ENCODE measurements at regions not wholly inside any gene's neighbourhood (a gene's known extent, or its start where the extent isn't known, plus 50 kb on each side); places are given as distances from the start of the nearest gene placed in this dataset.
"Not testable (repeated sequence)": the region's sequence is repeated elsewhere in the genome, so short reads cannot be mapped to it uniquely, and the experiment has no call there.

DNA sequence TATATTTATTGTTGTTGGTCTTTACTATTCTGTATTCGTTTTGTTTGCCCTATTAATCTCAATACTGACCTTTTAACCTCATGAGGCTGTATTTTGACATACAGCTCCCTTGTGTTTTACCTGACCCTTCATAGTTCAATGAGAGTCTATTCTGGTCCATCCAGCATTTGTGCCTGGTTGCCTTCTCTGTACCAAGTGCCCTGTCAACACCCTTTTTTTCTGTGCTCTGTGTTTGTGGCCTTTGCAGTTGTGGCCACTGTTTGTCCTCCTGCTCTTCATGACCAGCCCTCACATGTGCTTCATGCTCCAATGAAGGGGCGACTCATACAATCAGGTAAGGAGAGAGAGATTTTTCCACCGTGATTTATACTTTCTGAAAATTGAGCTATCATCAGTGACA lies 368.2 kb downstream of the IL20RB start:
- no peaks in the 10 kb centered on the region for H3K36me3 Mint-ChIP-seq (ENCODE audit: low read depth)
- peaks cover 45% of the 10 kb centered on the region for H3K9me3 Mint-ChIP-seq
- H3K27ac Mint-ChIP-seq = no peak overlapping the region
- H3K4me1 Mint-ChIP-seq (ENCODE audit: low read depth) = no peaks in the 10 kb centered on the region
- intact Hi-C loops (cut with micrococcal nuclease) = no loop called here
- H3K4me3 Mint-ChIP-seq = no peak overlapping the region
- no peaks in the 10 kb centered on the region for H3K27me3 Mint-ChIP-seq

DNA sequence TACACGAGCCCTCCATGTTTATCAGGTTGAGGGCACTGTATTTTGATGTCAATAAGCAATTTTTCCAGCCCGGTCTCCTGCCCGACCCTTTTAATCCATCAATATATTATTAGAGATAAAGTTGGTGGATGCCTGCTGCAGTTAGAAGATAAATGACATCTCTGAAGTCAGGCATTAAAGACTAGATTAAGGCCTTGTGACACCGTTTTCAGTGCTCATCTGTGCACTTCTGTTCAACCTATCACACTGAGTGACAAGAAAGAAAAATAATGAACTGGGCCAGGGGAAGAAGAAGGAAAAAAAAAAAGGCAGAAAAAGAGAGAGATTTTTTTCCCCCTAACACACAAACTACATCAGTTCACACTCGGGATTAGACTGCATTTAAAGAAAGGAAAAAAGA lies 371.8 kb downstream of the IL20RB start:
- no peak overlapping the region for H3K4me3 Mint-ChIP-seq
- intact Hi-C loops (cut with micrococcal nuclease) = no loop called here

DNA sequence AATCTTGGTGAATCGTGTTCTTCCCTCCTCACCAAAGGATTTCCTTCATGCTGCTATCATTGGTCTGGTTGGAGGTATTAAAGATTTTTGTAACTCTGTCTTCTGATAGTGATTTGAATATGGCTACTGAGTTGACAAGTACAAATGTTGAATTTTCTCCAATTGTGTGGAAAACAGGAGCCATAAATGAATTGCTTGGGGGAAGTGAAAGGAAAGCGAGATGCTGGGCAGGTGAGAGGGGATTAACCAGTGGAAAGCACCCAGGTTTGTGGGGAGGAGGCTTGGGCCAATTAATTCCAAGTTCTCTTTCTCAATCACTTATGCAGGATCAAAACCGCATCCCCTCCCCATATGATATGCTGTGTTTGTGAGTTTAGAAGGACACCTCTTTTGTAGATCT lies 372.5 kb downstream of the IL20RB start:
- no peaks in the 10 kb centered on the region for H3K4me1 Mint-ChIP-seq (ENCODE audit: low read depth)
- no peaks in the 10 kb centered on the region for H3K36me3 Mint-ChIP-seq (ENCODE audit: low read depth)
- no peaks in the 10 kb centered on the region for H3K27me3 Mint-ChIP-seq
- intact Hi-C loops (cut with micrococcal nuclease) = no loop called here
- H3K27ac Mint-ChIP-seq = no peak overlapping the region
- H3K9me3 Mint-ChIP-seq = peaks cover 43% of the 10 kb centered on the region
- no peak overlapping the region for H3K4me3 Mint-ChIP-seq

More for the DNA sequence above, 371.8 kb downstream of the IL20RB start:
- Mint-ChIP-seq H3K4me1 (ENCODE audit: low read depth) (no peaks in the 10 kb centered on the region), H3K27ac (no peak overlapping the region), H3K9me3 (peaks cover 50% of the 10 kb centered on the region), H3K36me3 (ENCODE audit: low read depth) (no peaks in the 10 kb centered on the region), H3K27me3 (no peaks in the 10 kb centered on the region)

DNA sequence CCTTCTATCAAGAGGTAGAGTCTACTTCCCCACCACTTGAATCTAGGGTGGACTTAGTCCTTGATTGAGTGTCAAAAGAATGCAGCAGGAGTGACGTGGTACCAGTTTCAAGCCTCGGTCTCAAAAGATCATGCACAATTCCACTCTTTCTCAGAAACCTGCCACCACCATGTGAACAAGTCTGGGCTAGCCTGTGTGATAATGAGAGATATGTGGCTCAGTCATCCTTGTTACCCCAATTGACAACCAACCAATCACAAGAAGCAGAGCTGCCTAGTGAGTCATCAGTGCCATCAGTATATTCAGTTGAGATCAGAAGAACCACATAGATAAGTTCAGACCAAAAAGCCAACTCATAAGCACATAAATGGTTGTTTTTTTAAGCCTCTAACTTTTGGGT lies 374.5 kb downstream of the IL20RB start:
- Mint-ChIP-seq H3K4me3 (no peak overlapping the region), H3K27ac (no peak overlapping the region), H3K36me3 (ENCODE audit: low read depth) (no peaks in the 10 kb centered on the region), H3K9me3 (peaks cover 34% of the 10 kb centered on the region), H3K4me1 (ENCODE audit: low read depth) (no peaks in the 10 kb centered on the region), H3K27me3 (no peaks in the 10 kb centered on the region)
- intact Hi-C loops (cut with micrococcal nuclease) = no loop called here

DNA sequence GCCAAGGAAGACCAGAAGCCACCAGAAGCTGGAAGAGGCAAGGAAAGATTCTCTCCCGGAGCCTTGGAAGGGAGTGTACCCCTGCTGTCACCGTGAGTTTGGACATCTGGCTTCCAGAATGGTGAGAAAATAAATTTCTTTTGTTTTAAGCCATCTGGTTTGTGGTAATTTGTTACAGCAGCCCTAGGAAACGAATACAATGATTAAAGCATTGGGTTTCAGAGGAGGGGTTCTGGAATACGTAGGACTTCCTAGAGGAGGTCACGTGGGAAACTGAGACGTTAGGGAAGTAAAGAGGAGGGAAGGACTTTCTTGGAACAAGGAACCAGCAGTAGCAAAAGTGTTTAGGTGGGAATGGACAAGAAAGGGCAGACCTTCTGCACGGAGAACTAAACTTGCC lies 377.7 kb downstream of the IL20RB start:
- no peaks in the 10 kb centered on the region for H3K36me3 Mint-ChIP-seq (ENCODE audit: low read depth)
- intact Hi-C loops (cut with micrococcal nuclease) = no loop called here
- no peak overlapping the region for H3K4me3 Mint-ChIP-seq
- no peaks in the 10 kb centered on the region for H3K27me3 Mint-ChIP-seq
- H3K27ac Mint-ChIP-seq = no peak overlapping the region
- H3K9me3 Mint-ChIP-seq = peaks cover 54% of the 10 kb centered on the region
- H3K4me1 Mint-ChIP-seq (ENCODE audit: low read depth) = no peaks in the 10 kb centered on the region

DNA sequence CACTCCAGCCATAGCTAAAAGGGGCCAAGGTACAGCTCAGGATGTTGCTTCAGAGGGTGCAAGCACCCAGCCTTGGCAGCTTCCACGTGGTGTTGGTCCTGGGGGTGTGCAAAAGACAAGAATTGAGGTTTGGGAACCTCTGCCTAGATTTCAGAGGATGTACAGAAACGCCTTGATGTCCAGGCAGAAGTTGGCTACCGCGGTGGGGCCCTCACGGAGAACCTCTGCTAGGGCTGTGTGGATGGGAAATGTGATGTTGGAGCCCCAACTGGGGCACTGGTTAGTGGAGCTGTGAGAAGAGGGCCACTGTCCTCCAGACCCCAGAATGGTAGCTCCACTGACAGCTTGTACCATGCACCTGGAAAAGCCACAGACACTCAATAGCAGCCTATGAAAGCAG lies 380.6 kb downstream of the IL20RB start:
- H3K36me3 Mint-ChIP-seq (ENCODE audit: low read depth); H3K27ac Mint-ChIP-seq; H3K4me1 Mint-ChIP-seq (ENCODE audit: low read depth); H3K4me3 Mint-ChIP-seq; intact Hi-C loops (cut with micrococcal nuclease); H3K27me3 Mint-ChIP-seq: not testable (repeated sequence)
- H3K9me3 Mint-ChIP-seq = peaks cover 54% of the 10 kb centered on the region

DNA sequence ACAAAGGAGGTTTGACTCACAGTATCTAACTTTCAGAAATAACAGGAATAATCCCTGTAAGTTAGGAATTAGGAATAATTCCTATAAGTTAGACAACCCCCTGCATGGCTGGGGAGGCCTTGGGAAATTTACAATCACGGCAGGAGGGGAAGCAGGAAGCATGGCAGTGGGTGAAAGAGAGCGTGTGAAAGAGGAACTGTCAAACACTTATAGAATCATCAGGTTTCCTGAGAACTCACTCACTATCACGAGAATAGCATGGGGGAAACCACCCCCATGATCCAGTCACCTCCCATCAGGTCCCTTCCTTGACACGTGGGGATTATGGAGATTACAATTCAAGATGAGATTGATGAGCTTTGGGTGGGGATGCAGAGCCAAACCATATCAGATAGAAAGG lies 385.5 kb downstream of the IL20RB start:
- no peaks in the 10 kb centered on the region for H3K27me3 Mint-ChIP-seq
- H3K9me3 Mint-ChIP-seq = peaks cover 33% of the 10 kb centered on the region
- H3K36me3 Mint-ChIP-seq (ENCODE audit: low read depth) = no peaks in the 10 kb centered on the region
- H3K4me1 Mint-ChIP-seq (ENCODE audit: low read depth) = no peaks in the 10 kb centered on the region
- no peak overlapping the region for H3K27ac Mint-ChIP-seq
- no peak overlapping the region for H3K4me3 Mint-ChIP-seq
- intact Hi-C loops (cut with micrococcal nuclease) = no loop called here

DNA sequence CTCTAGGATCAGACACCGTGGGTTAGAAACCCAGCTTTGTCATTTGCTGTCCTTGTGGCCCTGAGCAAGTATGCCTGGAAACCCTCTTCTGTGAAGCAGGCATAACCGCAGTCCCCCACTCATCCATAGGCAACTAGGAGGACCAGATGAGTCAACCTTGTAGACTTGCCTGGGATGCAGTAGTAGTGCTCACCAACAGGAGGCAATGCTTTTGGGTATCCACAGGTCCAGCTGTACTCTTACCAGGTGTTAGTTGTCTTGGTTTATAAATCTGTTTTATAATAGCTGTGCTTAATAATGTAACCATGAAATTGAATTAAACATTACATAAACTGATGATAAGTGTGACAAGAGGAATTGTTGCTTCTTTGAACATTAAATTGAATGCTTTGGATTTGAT lies 389.3 kb downstream of the IL20RB start:
- H3K4me1 Mint-ChIP-seq (ENCODE audit: low read depth) = no peaks in the 10 kb centered on the region
- no peaks in the 10 kb centered on the region for H3K27me3 Mint-ChIP-seq
- H3K4me3 Mint-ChIP-seq = no peak overlapping the region
- intact Hi-C loops (cut with micrococcal nuclease) = no loop called here
- H3K9me3 Mint-ChIP-seq = peaks cover 12% of the 10 kb centered on the region
- H3K27ac Mint-ChIP-seq = no peak overlapping the region
- no peaks in the 10 kb centered on the region for H3K36me3 Mint-ChIP-seq (ENCODE audit: low read depth)

DNA sequence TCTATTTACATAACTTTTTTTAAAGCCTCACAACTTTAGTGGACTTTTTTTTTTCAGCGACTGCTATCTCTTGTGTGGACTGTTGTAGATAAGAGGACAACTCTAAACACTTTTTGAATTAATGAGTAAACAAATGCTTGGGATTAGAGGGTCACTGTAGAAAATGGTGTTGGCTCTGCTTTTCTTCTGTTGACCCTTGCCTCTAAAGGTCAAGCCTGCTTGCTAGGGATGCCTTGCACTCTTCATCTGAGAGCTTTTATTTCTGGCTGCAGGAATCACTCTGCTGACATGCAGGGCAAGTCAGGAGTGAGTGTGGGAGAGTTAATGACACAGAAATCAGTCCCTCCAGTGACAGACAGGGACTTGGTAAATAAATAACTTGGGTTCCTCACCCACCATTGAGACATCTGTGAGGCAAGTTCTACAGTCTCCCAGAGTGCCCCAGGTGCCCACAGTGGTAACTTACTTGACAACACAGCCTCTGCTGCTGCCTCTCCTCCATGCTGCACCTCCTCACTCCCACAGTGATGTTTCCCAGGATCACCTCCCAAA lies 390.1 kb downstream of the IL20RB start:
- H3K4me1 Mint-ChIP-seq (ENCODE audit: low read depth) = no peaks in the 10 kb centered on the region
- H3K36me3 Mint-ChIP-seq (ENCODE audit: low read depth) = no peaks in the 10 kb centered on the region
- H3K9me3 Mint-ChIP-seq = peaks cover 9% of the 10 kb centered on the region
- no peak overlapping the region for H3K27ac Mint-ChIP-seq
- no peaks in the 10 kb centered on the region for H3K27me3 Mint-ChIP-seq
- no peak overlapping the region for H3K4me3 Mint-ChIP-seq
- intact Hi-C loops (cut with micrococcal nuclease) = no loop called here

DNA sequence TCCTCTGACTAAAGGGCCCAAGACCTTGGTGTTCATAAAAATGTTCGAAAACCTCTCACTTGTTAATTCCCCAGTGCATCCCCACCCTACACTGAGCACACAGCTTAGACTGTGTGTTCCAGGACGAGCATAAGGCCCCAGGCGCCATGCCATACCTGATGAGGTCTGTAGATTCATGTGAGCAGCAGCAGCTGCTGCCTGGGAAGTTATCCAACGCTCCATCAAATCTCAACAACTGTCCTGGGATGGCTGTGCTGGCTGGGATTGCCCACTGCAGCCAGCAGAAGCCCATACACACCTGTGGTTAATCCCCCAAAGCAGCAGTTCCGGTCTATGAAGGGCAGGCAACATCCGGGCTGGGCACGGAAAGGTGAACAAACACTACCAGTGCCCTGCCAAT lies 391.2 kb downstream of the IL20RB start:
- Mint-ChIP-seq H3K27me3 (no peaks in the 10 kb centered on the region), H3K27ac (no peak overlapping the region), H3K4me1 (ENCODE audit: low read depth) (no peaks in the 10 kb centered on the region), H3K4me3 (no peak overlapping the region), H3K9me3 (peaks cover 9% of the 10 kb centered on the region), H3K36me3 (ENCODE audit: low read depth) (no peaks in the 10 kb centered on the region)
- intact Hi-C loops (cut with micrococcal nuclease) = no loop called here

DNA sequence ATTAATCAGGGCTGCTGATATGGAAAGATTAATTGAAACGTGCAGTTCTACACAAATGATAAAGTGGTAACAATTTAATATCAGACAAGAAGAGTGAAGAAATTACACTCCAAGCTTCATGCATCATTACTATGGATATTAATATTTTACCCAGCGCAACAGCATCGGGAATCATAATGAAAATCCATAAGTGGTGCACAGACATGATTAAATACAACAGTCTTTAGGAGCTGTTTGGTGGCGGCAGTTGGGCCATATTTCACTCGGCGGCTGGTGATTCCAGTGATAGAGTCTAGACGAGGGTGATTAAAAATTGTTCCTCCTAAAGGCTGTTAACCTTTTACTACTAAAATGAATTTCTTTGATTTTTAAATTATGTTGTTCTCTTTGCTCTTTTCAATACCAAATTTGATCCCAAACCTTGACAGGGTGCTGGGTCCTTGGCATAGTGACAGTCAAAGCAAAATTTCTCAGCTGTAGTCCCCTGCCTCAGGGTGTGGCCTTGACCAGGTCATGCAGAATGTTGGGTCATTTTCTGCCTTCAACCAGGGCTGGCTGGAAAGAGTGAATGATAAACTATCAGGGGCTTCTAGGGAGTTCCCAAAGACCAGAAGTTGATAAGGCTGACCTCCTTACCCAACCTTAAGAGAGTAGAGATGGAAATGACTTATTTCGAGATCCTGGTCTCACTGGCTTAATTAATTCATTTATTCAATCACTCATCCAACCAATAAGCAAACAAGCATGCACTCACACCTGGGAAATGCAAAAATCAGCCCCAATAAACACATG lies 392.0 kb downstream of the IL20RB start:
- H3K9me3 Mint-ChIP-seq = peaks cover 9% of the 10 kb centered on the region
- no peak overlapping the region for H3K27ac Mint-ChIP-seq
- H3K4me3 Mint-ChIP-seq = no peak overlapping the region
- H3K4me1 Mint-ChIP-seq (ENCODE audit: low read depth) = no peaks in the 10 kb centered on the region
- H3K36me3 Mint-ChIP-seq (ENCODE audit: low read depth) = no peaks in the 10 kb centered on the region
- intact Hi-C loops (cut with micrococcal nuclease) = no loop called here
- H3K27me3 Mint-ChIP-seq = no peaks in the 10 kb centered on the region

DNA sequence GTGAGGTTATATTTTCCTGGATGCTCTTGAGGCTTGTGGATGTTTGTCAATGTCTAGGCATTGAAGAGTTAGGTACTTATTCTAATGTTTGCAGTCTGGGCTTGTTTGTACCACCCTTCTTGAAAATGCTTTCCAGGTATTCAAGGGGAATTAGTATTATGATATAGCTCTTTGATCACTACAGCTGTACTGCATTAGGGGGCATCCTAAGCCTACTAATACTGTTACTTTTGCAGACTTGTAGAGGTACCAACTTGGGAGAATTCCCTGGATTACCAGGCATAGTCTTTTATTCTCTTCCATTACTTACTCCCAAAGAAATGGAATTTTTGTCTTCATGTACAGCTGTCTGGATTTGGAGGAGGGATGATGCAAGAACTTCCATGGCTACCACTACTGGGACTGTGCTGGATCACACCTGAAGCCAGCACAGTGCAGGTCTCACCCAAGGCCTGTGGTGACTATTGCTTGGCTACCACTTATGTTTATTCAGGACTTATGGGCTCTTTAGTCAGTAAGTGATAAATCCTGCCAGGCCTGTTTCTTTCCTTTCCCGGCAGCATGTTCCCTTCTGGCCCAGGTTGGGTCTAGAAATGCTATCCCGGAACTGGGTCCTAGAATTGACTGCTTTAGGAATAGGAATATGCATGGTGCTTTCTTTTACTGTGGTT lies 402.9 kb downstream of the IL20RB start:
- no peaks in the 10 kb centered on the region for H3K27me3 Mint-ChIP-seq
- H3K9me3 Mint-ChIP-seq = peaks cover 52% of the 10 kb centered on the region
- no peak overlapping the region for H3K27ac Mint-ChIP-seq
- H3K4me3 Mint-ChIP-seq = no peak overlapping the region
- no peaks in the 10 kb centered on the region for H3K36me3 Mint-ChIP-seq (ENCODE audit: low read depth)
- intact Hi-C loops (cut with micrococcal nuclease) = no loop called here
- no peaks in the 10 kb centered on the region for H3K4me1 Mint-ChIP-seq (ENCODE audit: low read depth)

DNA sequence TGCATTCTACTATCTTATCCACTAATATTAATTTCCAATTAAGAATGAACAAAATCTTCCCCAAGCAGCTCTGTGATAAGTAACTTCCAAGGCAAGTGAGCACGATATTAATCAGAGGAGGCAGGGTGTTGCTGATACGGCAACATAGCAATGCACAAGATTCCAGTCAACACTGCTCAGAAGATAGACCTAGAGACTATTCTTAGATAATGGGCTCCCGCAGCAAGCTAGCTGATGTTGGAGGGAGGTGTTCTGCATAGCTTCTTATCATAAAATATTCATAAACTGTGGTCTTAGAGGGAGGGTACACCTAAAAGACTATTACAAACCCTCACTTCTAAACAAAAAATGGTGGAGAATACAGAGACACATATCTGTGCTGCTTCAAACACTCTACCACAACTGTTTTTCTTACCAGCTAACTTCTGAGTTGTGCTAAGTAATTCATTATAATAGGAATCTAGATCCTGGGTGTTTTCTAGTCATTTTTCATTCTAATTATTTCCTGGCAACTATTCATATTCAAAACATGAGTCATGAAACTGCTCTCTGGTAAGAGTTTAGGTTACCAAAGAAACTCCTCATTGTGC lies 382.0 kb upstream of the SOX14 start:
- H3K4me1 Mint-ChIP-seq (ENCODE audit: low read depth) = no peaks in the 10 kb centered on the region
- no peaks in the 10 kb centered on the region for H3K27me3 Mint-ChIP-seq

DNA sequence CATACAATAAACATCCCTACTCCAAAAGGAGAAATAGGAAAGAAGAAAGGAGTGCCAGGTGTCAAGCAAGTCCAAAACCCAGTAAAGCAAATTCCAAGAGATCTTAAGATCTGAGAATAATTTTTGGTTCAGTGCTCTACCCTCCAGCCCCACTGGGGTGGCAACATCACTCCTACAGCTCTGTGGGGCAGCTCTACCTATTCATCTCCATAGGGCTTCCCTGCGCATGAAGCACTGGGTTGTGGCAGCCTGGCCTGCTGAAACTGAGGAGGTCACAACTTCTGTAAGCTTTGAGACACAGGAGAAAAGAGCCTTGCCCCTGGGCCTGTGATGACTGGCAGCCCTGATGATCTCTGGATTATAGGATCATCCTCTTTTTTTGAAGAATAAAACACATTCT lies 378.2 kb upstream of the SOX14 start:
- H3K4me3 Mint-ChIP-seq = no peak overlapping the region
- H3K4me1 Mint-ChIP-seq (ENCODE audit: low read depth) = no peaks in the 10 kb centered on the region
- intact Hi-C loops (cut with micrococcal nuclease) = no loop called here
- no peak overlapping the region for H3K27ac Mint-ChIP-seq
- H3K27me3 Mint-ChIP-seq = no peaks in the 10 kb centered on the region
- peaks cover 6% of the 10 kb centered on the region for H3K9me3 Mint-ChIP-seq
- H3K36me3 Mint-ChIP-seq (ENCODE audit: low read depth) = no peaks in the 10 kb centered on the region

More for the DNA sequence above, 382.0 kb upstream of the SOX14 start:
- no peaks in the 10 kb centered on the region for H3K36me3 Mint-ChIP-seq (ENCODE audit: low read depth)
- intact Hi-C loops (cut with micrococcal nuclease) = no loop called here
- H3K9me3 Mint-ChIP-seq = peaks cover 22% of the 10 kb centered on the region
- H3K27ac Mint-ChIP-seq = no peak overlapping the region
- H3K4me3 Mint-ChIP-seq = no peak overlapping the region
